ENCODE measurements at regions not wholly inside any gene's neighbourhood (a gene's known extent, or its start where the extent isn't known, plus 50 kb on each side); places are given as distances from the start of the nearest gene placed in this dataset.

DNA sequence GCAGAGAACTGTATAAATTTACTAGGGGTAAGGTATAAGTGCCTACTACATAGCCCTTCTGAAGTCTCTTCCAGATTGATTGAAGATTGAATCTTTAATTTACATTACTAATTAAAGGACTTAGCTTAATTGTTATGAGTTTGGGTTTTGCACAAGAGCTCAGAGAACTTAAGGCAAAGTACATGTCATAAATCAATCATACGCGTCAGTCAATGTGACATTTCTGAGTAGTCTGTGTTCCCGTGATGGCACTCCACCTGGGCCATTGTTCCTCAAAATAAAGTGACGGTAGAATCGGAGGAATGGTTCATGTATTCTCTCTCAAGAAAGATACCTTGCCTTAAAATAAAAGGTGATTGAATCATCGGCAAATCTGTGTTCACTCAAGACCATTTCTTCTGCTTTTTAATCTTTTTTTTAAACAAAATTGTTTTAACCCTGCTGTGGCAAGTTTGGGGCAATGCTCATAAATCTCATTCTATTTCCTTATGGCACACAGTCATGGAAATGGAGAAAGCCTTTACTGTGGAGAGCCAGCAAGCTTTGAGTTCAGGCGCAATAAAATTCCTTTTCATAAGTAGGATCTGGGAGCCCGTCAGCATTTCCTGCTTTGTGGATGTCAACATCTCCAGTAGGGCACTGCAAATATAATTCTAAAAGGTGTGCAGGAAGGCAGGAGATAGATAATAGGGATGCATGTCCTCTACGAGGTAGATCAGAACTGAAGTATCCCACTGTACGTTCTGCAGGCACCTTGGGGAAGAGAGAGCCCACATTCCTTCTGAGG lies 427.4 kb downstream of the GATA3 start:
- no peak for DNase-seq (ENCODE audit: low spot score)
- ChIA-PET CTCF (no interaction called here), POLR2A (ENCODE audit: low non-redundant PET) (no interaction called here)
- H3K27ac ChIP-seq: no peak overlapping the region
- TF ChIP-seq, protein P1, sequence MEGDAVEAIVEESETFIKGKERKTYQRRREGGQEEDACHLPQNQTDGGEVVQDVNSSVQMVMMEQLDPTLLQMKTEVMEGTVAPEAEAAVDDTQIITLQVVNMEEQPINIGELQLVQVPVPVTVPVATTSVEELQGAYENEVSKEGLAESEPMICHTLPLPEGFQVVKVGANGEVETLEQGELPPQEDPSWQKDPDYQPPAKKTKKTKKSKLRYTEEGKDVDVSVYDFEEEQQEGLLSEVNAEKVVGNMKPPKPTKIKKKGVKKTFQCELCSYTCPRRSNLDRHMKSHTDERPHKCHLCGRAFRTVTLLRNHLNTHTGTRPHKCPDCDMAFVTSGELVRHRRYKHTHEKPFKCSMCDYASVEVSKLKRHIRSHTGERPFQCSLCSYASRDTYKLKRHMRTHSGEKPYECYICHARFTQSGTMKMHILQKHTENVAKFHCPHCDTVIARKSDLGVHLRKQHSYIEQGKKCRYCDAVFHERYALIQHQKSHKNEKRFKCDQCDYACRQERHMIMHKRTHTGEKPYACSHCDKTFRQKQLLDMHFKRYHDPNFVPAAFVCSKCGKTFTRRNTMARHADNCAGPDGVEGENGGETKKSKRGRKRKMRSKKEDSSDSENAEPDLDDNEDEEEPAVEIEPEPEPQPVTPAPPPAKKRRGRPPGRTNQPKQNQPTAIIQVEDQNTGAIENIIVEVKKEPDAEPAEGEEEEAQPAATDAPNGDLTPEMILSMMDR (conservative IDR thresholded peaks at IDR 0.05; ENCODE audit: low read depth): no peak

DNA sequence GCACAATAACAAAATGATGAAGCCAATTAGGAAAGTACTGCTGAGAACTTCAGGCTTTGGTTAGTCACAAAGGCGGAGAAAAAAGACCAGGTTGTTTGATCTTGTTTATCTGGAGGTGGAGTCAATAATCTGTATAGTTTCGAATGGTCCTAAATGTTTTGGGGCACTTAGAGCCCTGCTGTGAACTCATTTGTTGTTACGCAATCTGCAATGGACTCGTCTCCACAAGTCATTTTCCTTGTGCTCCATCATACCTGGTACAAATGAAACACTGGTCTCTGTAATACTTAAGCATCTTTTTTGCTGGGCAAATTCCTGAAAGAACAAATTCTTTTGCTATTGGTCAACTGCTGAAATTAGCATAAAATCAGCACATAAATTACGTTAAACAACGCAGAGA lies 430.5 kb downstream of the GATA3 start:
- TF ChIP-seq, protein P1 (conservative IDR thresholded peaks at IDR 0.05; ENCODE audit: low read depth): no peak
- H3K27ac ChIP-seq: no peak overlapping the region
- DNase-seq (ENCODE audit: low spot score): no peak
- CTCF ChIA-PET: no interaction called here
- POLR2A ChIA-PET (ENCODE audit: low non-redundant PET): no interaction called here

DNA sequence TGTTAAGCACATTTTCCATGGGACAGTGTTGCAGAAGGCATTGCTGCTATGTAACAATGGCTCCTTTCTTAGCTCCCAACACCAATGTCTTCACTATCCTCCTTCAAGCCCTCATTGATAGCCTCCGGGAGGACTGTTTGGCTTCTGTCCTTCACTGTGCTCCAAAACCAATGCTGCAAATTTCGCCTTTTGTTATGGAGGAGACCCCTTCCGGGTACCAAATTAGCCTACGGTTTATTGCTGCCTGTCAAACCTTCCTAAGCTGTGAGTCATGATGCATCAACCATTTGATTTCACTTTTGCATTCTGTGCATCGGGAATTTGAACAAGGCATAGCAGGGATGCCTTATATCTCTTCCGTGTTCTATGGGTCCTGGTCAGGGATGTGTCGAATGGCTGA lies 432.9 kb downstream of the GATA3 start:
- POLR2A ChIA-PET (ENCODE audit: low non-redundant PET): no interaction called here
- TF ChIP-seq, protein P1 (conservative IDR thresholded peaks at IDR 0.05; ENCODE audit: low read depth): no peak
- CTCF ChIA-PET: no interaction called here
- no peak for DNase-seq (ENCODE audit: low spot score)
- H3K27ac ChIP-seq: no peak overlapping the region

DNA sequence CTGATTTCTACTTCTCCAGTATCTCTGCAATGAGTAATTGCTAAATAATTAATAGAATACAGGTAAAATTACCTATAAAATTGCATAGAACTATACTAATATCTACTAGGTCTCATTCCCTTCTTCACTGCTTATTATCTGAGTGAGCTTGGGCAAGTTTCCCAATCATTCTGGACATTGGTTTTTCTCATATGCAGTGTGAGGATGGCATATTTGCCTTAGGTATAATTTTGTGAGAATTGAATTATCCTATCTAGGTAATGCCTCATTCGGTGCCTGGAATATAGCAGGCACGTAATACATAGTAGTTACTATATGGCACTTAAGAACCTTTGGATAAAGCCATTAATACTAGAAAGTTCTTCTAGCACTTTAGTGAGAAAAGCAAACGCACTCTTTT lies 434.7 kb downstream of the GATA3 start:
- ChIA-PET CTCF (no interaction called here), POLR2A (ENCODE audit: low non-redundant PET) (no interaction called here)
- DNase-seq (ENCODE audit: low spot score): no peak
- TF ChIP-seq, protein P1 (conservative IDR thresholded peaks at IDR 0.05; ENCODE audit: low read depth): no peak
- H3K27ac ChIP-seq: no peak overlapping the region

DNA sequence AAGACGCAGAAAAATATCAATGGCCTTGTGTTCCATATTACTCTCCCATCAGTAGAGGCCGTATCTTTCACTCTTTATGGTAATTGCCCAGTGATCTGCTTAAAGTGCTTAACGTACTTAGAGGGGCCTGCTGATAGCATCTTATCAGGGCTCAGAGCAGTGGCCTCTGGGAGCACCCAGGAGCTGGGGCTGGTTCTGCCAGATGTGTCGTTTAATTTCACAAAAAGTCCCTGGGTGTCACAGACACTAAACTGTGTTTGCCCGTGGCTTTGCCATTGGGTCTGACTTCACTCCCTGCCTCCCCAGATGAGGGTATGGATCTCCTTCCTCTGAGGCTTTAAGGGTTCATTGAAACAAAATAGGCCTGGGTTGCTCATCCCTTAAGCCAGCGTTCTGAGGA lies 435.3 kb downstream of the GATA3 start:
- ChIA-PET POLR2A (ENCODE audit: low non-redundant PET) (no interaction called here), CTCF (no interaction called here)
- no peak for DNase-seq (ENCODE audit: low spot score)
- H3K27ac ChIP-seq: no peak overlapping the region
- TF ChIP-seq, protein P1 (conservative IDR thresholded peaks at IDR 0.05; ENCODE audit: low read depth): no peak

DNA sequence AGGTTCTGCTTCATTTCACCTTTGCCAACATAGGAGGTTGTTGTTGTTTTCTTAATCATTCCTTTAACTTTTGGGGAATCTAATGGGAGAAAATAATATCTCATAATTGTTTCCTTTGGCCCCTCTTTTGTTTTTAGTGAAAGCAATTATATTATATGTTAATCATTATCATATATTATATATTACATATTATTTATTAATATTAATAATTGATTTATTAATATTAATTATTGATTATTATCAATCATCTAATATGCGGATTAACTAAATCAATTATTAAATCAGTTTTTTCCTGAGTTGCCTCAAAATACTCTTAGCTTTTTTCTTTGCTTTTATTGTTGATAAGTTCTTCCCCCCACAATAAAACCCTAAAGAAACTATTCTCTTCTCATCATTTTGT lies 443.8 kb downstream of the GATA3 start:
- no peak for DNase-seq (ENCODE audit: low spot score)
- ChIA-PET CTCF (interaction anchor here (0.5 kb wide), 1 partner anchor 1261 kb away, joined by 3 read pairs; no protein-coding TSS in a partner anchor), POLR2A (ENCODE audit: low non-redundant PET) (no interaction called here)
- TF ChIP-seq, protein P1 (conservative IDR thresholded peaks at IDR 0.05; ENCODE audit: low read depth): no peak
- H3K27ac ChIP-seq: no peak overlapping the region

Data from RWPE1 (cell line).